Epithelial cell of prostate (primary cell): ENCODE measurements at regions not wholly inside any gene's neighbourhood (a gene's known extent, or its start where the extent isn't known, plus 50 kb on each side); places are given as distances from the start of the nearest gene placed in this dataset.
A peak's percentile ranks its signal among the peaks of the same experiment; 100 is the strongest.

Experiments
- DNase-seq: peaks from one replicate; pipeline ENCODE4 v3.0.0-alpha.2; 2011; ENCODE audit warnings: low read depth, low spot score
- H3K27ac ChIP-seq: fragments of 450-650 bp; 2 replicates; pipeline ENCODE4 v1.5.1; 2017; ENCODE audit warnings: mild to moderate bottlenecking

- H3K27ac ChIP-seq = no peak overlapping the region
- DNase-seq = no peak
Measured at GRCh38 chr2:35415282-35415681, 940.3 kb upstream of the CRIM1 start.

GRCh38 chr2:35410431-35411061, 945.0 kb upstream of the CRIM1 start:
- DNase-seq = peak; percentile 6
- no peak overlapping the region for H3K27ac ChIP-seq

DNA sequence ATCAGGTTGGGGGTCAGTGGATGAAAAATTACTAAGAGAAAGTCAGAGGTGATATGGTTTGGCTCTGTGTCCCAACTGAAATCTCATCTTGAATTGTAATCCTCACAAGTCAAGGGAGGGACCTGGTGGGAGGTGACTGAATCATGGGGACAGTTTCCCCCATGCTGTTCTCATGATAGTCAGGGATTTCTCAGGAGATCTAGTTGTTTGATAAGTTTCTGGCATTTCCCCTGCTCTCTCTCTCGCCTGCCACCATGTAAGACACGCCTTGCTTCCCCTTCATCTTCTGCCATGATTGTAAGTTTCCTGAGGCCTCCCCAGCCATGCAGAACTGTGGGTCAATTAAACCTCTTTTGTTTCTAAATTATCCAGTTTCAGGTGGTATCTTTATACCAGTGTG, 945.8 kb upstream of the CRIM1 start:
- H3K27ac ChIP-seq = no peak overlapping the region

DNA sequence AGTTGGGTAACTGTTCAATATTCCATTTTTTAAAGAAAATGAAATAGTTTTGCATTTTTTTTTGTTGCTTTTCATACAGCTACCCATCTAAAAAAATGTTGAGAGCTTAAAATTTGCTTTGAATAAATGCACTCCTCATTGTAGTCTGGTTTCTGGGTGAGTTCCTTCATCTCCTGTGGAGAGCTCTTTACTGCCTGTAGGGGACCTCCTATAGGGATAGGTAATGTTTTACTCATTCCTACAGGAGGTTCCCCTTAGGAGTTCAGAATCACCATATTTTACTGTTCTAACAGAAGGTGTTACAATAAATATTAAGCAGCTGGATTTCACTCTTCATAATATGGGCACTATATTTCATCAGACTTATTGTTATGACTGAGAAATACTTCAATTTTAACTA, 947.3 kb upstream of the CRIM1 start:
- DNase-seq = no peak
- H3K27ac ChIP-seq = no peak overlapping the region

More for the DNA sequence above, 945.8 kb upstream of the CRIM1 start:
- DNase-seq = no peak

- no peak for DNase-seq
- no peak overlapping the region for H3K27ac ChIP-seq
Measured at GRCh38 chr2:35391736-35392442, 963.7 kb upstream of the CRIM1 start.

GRCh38 chr2:35378791-35379190, 976.8 kb upstream of the CRIM1 start:
- H3K27ac ChIP-seq = no peak overlapping the region
- DNase-seq = no peak

DNA sequence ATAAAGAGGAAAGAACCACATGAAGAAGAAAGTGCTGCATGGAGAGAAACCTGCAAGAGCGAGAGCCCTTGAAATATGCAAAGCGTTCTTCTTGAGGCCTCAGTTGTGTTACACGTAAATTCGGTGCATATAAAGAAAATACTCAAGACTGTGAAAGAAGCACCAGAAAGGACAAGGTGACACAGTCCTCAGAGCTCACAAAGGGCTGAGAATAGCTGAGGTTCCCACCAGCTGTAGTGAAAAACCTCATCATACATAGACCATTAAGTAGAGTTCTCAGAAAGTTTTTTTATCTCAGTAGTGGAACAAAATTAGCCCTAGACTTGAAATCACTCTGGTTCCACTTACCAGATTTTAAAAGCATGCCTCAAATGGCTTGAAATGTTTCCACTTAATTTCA, 980.7 kb upstream of the CRIM1 start:
- no peak for DNase-seq
- no peak overlapping the region for H3K27ac ChIP-seq

GRCh38 chr2:35365859-35366258, 989.7 kb upstream of the CRIM1 start:
- no peak for DNase-seq
- H3K27ac ChIP-seq = no peak overlapping the region

DNA sequence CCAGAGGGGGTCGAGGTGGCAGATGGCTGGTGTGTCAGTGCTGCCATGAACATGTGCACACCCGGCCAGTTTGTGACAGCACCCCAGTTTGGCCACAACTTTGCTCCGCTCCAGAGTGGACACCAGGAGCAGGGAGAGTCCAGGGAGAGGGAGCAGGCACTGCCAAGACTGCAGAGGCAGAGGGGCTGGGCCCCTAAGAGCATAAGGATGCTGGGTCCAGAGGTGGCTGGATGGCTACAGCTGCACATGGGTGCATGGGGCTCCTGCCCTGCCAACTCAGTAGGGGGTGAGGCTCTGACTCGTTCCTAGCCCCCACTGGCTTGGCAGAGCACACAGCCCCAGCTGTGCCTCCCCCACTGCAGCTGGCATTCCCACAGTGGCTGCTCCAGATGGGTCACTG, 999.2 kb upstream of the CRIM1 start:
- DNase-seq = no peak

GRCh38 chr2:35355056-35355455, 1000.5 kb upstream of the CRIM1 start:
- no peak for DNase-seq
- H3K27ac ChIP-seq = no peak overlapping the region

More for the DNA sequence above, 999.2 kb upstream of the CRIM1 start:
- no peak overlapping the region for H3K27ac ChIP-seq

DNA sequence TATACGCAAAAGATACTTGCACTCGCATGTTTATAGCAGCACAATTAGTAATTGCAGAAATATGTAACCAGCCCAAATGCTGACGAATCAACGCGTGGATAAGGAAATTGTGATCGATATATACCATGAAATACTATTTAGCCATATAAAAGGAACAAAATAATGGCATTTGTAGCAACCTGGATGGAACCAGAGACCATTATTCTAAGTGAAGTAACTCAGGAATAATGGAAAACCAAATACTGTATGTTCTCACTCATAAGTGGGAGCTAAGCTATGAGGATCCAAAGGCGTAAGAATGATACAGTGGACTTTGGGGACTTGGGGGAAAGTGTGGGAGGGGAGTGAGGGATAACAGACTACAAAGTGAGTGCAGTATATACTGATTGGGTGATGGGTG, 1008.0 kb upstream of the CRIM1 start:
- H3K27ac ChIP-seq = no peak overlapping the region
- DNase-seq = no peak

GRCh38 chr2:35343135-35343534, 1012.4 kb upstream of the CRIM1 start:
- H3K27ac ChIP-seq = no peak overlapping the region
- no peak for DNase-seq

DNA sequence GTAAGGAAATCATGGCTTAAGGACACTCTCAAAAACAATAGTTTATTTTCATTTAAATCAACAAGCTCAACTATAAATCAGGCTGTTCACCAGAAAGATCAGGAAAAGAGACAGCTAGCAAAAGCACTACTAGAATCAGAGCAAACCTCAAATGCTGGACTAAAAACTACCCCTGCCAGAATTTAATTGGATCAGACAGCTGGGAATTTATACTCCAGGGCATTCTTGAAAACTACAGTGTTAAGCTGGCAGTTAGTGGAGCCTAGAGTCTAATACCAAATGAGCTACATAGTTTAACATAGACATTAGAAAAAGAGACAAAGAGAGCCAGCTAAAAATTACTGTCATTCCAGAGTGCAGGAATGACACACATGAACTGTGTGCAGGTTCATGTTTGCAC, 1016.4 kb upstream of the CRIM1 start:
- no peak for DNase-seq
- no peak overlapping the region for H3K27ac ChIP-seq

DNA sequence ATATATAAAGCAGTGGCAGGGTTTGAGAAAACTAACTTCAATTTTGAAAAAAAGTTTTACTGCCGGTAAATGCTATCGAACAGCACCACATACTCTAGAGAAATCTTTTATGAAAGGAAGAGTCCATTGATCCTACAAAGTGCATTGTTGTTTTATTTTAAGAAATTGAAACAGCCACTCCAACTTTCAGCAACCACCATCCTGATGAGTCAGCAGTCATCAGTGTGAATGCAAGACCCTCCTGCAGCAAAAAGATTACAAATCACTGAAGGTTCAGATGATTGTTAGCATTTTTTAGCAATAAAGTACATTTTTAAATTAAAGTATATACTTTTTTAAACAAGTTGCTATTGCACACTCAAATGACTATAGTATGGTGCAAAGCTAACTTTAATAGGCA, 1017.7 kb upstream of the CRIM1 start:
- no peak overlapping the region for H3K27ac ChIP-seq

GRCh38 chr2:35314049-35314448, 1041.5 kb upstream of the CRIM1 start:
- H3K27ac ChIP-seq = no peak overlapping the region

More for the DNA sequence above, 1017.7 kb upstream of the CRIM1 start:
- DNase-seq = no peak

GRCh38 chr2:35301369-35301768, 1054.2 kb upstream of the CRIM1 start:
- no peak overlapping the region for H3K27ac ChIP-seq
- no peak for DNase-seq

More at GRCh38 chr2:35314049-35314448, 1041.5 kb upstream of the CRIM1 start:
- no peak for DNase-seq

GRCh38 chr2:35298493-35298892, 1057.1 kb upstream of the CRIM1 start:
- peak; percentile 34 for DNase-seq
- no peak overlapping the region for H3K27ac ChIP-seq

- DNase-seq = no peak
- H3K27ac ChIP-seq = no peak overlapping the region
Measured at GRCh38 chr2:35297403-35297802, 1058.2 kb upstream of the CRIM1 start.

GRCh38 chr2:35294636-35295263, 1060.8 kb upstream of the CRIM1 start:
- no peak overlapping the region for H3K27ac ChIP-seq
- DNase-seq = no peak

DNA sequence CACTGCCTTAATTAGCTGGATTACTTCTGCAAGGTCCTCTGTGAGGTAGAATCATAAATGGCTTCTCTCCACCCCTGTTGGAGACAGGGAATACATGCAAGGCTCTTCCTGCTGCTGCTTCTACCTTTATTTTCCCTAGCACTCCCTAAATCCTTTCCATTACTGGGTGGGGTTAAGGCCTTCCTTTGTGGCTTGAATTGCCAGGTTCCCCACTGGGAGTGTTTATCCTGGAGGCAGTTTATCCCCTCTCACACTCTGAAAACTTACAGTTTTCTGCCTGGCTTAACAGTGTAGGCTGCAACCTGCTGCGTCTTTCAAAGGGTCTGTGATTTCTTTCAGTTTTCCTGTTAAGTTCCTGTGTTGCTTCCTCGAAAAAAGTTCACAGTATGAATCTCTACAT, 1062.3 kb upstream of the CRIM1 start:
- no peak overlapping the region for H3K27ac ChIP-seq
- DNase-seq = no peak

DNA sequence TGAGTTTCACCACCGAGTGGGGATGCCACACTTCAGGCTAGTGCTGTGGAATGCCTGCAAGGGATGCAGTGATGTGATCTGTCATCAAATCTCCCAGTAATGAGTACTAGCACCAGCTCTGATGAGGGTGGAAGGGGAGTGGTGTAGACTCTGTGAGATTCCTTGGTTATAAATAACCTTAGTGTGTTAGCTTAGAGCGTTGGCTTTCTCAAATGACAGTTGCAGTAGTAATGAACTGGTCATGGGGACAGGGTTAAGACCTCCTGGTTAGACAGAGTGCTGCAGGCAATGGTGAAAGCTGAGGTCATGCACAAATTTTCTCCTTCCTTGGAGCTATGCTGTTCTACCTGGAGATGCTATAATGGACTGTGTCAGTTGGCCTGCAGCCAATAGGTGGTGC, 1063.4 kb upstream of the CRIM1 start:
- no peak overlapping the region for H3K27ac ChIP-seq
- DNase-seq = no peak

GRCh38 chr2:35281702-35282101, 1073.9 kb upstream of the CRIM1 start:
- no peak overlapping the region for H3K27ac ChIP-seq
- DNase-seq = no peak
